ENCODE measurements at regions not wholly inside any gene's neighbourhood (a gene's known extent, or its start where the extent isn't known, plus 50 kb on each side); places are given as distances from the start of the nearest gene placed in this dataset.

- Histone ChIP-seq H3K27me3 (ENCODE audit: insufficient read depth, low read length) (no peaks in the 10 kb centered on the region), H3K4me1 (ENCODE audit: insufficient read depth, low read length, severe bottlenecking) (no peaks in the 10 kb centered on the region), H3K79me2 (ENCODE audit: insufficient read depth, low read length) (no peaks in the 10 kb centered on the region), H3K27ac (ENCODE audit: low read depth, low read length, poor library complexity, severe bottlenecking) (no peak overlapping the region), H4K20me1 (ENCODE audit: insufficient read depth, low read length) (no peaks in the 10 kb centered on the region), H3F3A (ENCODE audit: insufficient read depth, low read length) (no peaks in the 10 kb centered on the region), H3K9ac (ENCODE audit: low read length) (no peak overlapping the region), H3K36me3 (ENCODE audit: insufficient read depth, low read length) (no peaks in the 10 kb centered on the region), H3K9me2 (ENCODE audit: low read depth, low read length) (no peaks in the 10 kb centered on the region), H3K4me3 (ENCODE audit: low read depth, low read length, poor library complexity, severe bottlenecking) (no peak overlapping the region), H3K9me3 (ENCODE audit: low read length) (no peaks in the 10 kb centered on the region), H2AFZ (ENCODE audit: low read length) (no peak overlapping the region), H3K4me2 (ENCODE audit: low read length) (no peak overlapping the region)
- no peak for TF ChIP-seq CTCF (IDR thresholded peaks at IDR 0.05; ENCODE audit: low read length)
Measured at GRCh38 chr7:49638166-49638565, 135.3 kb upstream of the VWC2 start.

- H3K9ac ChIP-seq (ENCODE audit: low read length), result no peak overlapping the region
- H3K4me2 ChIP-seq (ENCODE audit: low read length), result no peak overlapping the region
- H3K9me2 ChIP-seq (ENCODE audit: low read depth, low read length), result no peaks in the 10 kb centered on the region
- no peaks in the 10 kb centered on the region for H4K20me1 ChIP-seq (ENCODE audit: insufficient read depth, low read length)
- H3F3A ChIP-seq (ENCODE audit: insufficient read depth, low read length), result no peaks in the 10 kb centered on the region
- H3K36me3 ChIP-seq (ENCODE audit: insufficient read depth, low read length), result no peaks in the 10 kb centered on the region
- H3K79me2 ChIP-seq (ENCODE audit: insufficient read depth, low read length), result no peaks in the 10 kb centered on the region
- TF ChIP-seq CTCF (IDR thresholded peaks at IDR 0.05; ENCODE audit: low read length), result no peak
- no peak for TF ChIP-seq EZH2 (IDR thresholded peaks at IDR 0.05; ENCODE audit: borderline replicate concordance, low read length)
- no peak overlapping the region for H3K4me3 ChIP-seq (ENCODE audit: low read depth, low read length, poor library complexity, severe bottlenecking)
- no peaks in the 10 kb centered on the region for H3K9me3 ChIP-seq (ENCODE audit: low read length)
- H3K4me1 ChIP-seq (ENCODE audit: insufficient read depth, low read length, severe bottlenecking), result no peaks in the 10 kb centered on the region
- H3K27ac ChIP-seq (ENCODE audit: low read depth, low read length, poor library complexity, severe bottlenecking), result no peak overlapping the region
- H2AFZ ChIP-seq (ENCODE audit: low read length), result no peak overlapping the region
- H3K27me3 ChIP-seq (ENCODE audit: insufficient read depth, low read length), result no peaks in the 10 kb centered on the region
Measured at GRCh38 chr7:49639068-49639593, 134.3 kb upstream of the VWC2 start.

- no peaks in the 10 kb centered on the region for H3K9me3 ChIP-seq (ENCODE audit: low read length)
- no peaks in the 10 kb centered on the region for H3K79me2 ChIP-seq (ENCODE audit: insufficient read depth, low read length)
- H3K4me2 ChIP-seq (ENCODE audit: low read length), result no peak overlapping the region
- no peaks in the 10 kb centered on the region for H3F3A ChIP-seq (ENCODE audit: insufficient read depth, low read length)
- TF ChIP-seq CTCF (IDR thresholded peaks at IDR 0.05; ENCODE audit: low read length), result no peak
- TF ChIP-seq EZH2 (IDR thresholded peaks at IDR 0.05; ENCODE audit: borderline replicate concordance, low read length), result no peak
- no peak overlapping the region for H3K9ac ChIP-seq (ENCODE audit: low read length)
- peaks cover 4% of the 10 kb centered on the region for H3K4me1 ChIP-seq (ENCODE audit: insufficient read depth, low read length, severe bottlenecking)
- H3K27me3 ChIP-seq (ENCODE audit: insufficient read depth, low read length), result no peaks in the 10 kb centered on the region
- H3K27ac ChIP-seq (ENCODE audit: low read depth, low read length, poor library complexity, severe bottlenecking), result no peak overlapping the region
- H4K20me1 ChIP-seq (ENCODE audit: insufficient read depth, low read length), result no peaks in the 10 kb centered on the region
- H3K4me3 ChIP-seq (ENCODE audit: low read depth, low read length, poor library complexity, severe bottlenecking), result no peak overlapping the region
- H3K36me3 ChIP-seq (ENCODE audit: insufficient read depth, low read length), result no peaks in the 10 kb centered on the region
- no peaks in the 10 kb centered on the region for H3K9me2 ChIP-seq (ENCODE audit: low read depth, low read length)
- no peak overlapping the region for H2AFZ ChIP-seq (ENCODE audit: low read length)
Measured at GRCh38 chr7:49639808-49640207, 133.6 kb upstream of the VWC2 start.

Data from OCI-LY1 (cell line).